ENCODE measurements at regions not wholly inside any gene's neighbourhood (a gene's known extent, or its start where the extent isn't known, plus 50 kb on each side); places are given as distances from the start of the nearest gene placed in this dataset.

DNA sequence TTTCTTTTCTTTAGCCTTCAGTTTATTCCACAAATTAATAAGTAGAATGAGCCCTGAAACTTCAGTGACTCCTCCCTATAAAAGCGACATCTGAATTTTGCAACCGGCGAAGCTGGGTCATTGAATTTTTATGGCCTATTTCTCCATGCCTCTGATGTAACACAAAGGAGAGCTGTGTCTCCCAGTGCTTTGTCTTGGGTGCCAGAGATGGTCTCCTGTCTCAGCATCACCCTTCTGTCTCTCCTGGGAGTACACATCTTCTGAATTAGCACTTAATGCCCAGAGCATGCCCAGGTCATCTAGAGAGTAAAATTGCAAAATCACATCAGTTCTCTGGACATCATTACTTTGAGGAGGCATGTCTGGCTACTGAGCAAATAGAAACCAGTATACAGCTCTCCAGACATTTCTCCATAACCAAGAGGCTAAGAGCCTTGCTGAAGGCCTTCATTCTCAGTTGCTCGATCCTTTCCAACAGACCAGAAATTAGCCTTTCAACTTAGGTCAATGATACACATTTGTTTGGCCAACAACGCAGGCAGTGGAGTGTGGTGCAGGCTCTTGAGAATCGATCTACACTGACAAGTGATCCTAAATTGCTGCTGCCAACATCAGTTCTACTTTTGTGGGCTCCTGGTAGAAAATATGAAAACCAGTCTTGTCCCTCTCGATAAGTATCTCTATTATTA lies 176.0 kb upstream of the FOXQ1 start:
- TF ChIP-seq, protein P1, sequence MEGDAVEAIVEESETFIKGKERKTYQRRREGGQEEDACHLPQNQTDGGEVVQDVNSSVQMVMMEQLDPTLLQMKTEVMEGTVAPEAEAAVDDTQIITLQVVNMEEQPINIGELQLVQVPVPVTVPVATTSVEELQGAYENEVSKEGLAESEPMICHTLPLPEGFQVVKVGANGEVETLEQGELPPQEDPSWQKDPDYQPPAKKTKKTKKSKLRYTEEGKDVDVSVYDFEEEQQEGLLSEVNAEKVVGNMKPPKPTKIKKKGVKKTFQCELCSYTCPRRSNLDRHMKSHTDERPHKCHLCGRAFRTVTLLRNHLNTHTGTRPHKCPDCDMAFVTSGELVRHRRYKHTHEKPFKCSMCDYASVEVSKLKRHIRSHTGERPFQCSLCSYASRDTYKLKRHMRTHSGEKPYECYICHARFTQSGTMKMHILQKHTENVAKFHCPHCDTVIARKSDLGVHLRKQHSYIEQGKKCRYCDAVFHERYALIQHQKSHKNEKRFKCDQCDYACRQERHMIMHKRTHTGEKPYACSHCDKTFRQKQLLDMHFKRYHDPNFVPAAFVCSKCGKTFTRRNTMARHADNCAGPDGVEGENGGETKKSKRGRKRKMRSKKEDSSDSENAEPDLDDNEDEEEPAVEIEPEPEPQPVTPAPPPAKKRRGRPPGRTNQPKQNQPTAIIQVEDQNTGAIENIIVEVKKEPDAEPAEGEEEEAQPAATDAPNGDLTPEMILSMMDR (IDR thresholded peaks at IDR 0.05) = no peak
- no peak for TF ChIP-seq POLR2A (IDR thresholded peaks at IDR 0.05)
